Lung (tissue), 11 donors: ENCODE measurements at regions not wholly inside any gene's neighbourhood (a gene's known extent, or its start where the extent isn't known, plus 50 kb on each side); places are given as distances from the start of the nearest gene placed in this dataset.

ENCODE experiments used
- ATAC-seq: fragments of 200-7000 bp; cut with Tn5 transposase; one replicate; pipeline ENCODE4 v1.9.1; 2020; ENCODE audit warnings: moderate number of reproducible peaks; ENCODE audit not compliant: insufficient read depth, low FRiP score
- DNase-seq, 3 donors: peaks; one replicate each; pipeline ENCODE4 v3.0.0-alpha.2; 2013 to 2017
- H3K27ac ChIP-seq, 2 donors: one replicate each; pipeline ENCODE4 v1.5.1; 2013; ENCODE audit warnings: mild to moderate bottlenecking in 2 of 2, moderate library complexity in 2 of 2, control low read depth in 1 of 2, inconsistent platforms in 1 of 2, low read depth in 1 of 2, low read length in 1 of 2
- H3K27me3 ChIP-seq, 3 donors: one replicate each; pipeline ENCODE4 v1.5.1; 2013; ENCODE audit warnings: low read length in 2 of 3; ENCODE audit not compliant: control insufficient read depth in 3 of 3, insufficient read depth in 3 of 3
- H3K36me3 ChIP-seq, 4 donors: one replicate each; pipeline ENCODE4 v1.5.1; 2013; ENCODE audit warnings: low read length in 4 of 4, mild to moderate bottlenecking in 1 of 4, moderate library complexity in 1 of 4; ENCODE audit not compliant: control insufficient read depth in 4 of 4, insufficient read depth in 4 of 4
- H3K4me1 ChIP-seq, 5 donors: one replicate each; pipeline ENCODE4 v1.5.1; 2013; ENCODE audit warnings: low read length in 5 of 5, mild to moderate bottlenecking in 2 of 5, moderate library complexity in 1 of 5; ENCODE audit not compliant: control insufficient read depth in 5 of 5, insufficient read depth in 5 of 5
- H3K4me3 ChIP-seq: one replicate; pipeline ENCODE4 v1.5.1; 2013; ENCODE audit warnings: mild to moderate bottlenecking, control low read depth, moderate library complexity
- H3K9ac ChIP-seq, 2 donors: one replicate each; pipeline ENCODE4 v1.5.1; 2013; ENCODE audit warnings: low read length in 2 of 2, control low read depth in 1 of 2; ENCODE audit not compliant: insufficient read depth in 1 of 2
- H3K9me3 ChIP-seq, 4 donors: one replicate each; pipeline ENCODE4 v1.5.1; 2013; ENCODE audit warnings: low read length in 3 of 4, mild to moderate bottlenecking in 1 of 4, moderate library complexity in 1 of 4; ENCODE audit not compliant: control insufficient read depth in 4 of 4, insufficient read depth in 3 of 4
- WGBS, 2 donors: extraction: QIAGEN DNeasy Blood & Tissue Kit; methylation state at CpG; one replicate each; pipeline ENCODE4 v1.1.7; 2013; 5-methylcytosine and 5-hydroxymethylcytosine counted together
- TF ChIP-seq, protein P1 (sequence below): IDR thresholded peaks from 2 replicates; pipeline ENCODE4 v1.5.1; 2012; ENCODE audit warnings: mild to moderate bottlenecking; ENCODE audit errors: control extremely low read depth, extremely low read depth
- donor health status: control.
- donor health status: control.
- donor health status: Bipolar disorder and iron deficiency.
- donor health status: healthy.
- donor health status: DM: yes; HTN: yes; CAD: no.

DNA sequence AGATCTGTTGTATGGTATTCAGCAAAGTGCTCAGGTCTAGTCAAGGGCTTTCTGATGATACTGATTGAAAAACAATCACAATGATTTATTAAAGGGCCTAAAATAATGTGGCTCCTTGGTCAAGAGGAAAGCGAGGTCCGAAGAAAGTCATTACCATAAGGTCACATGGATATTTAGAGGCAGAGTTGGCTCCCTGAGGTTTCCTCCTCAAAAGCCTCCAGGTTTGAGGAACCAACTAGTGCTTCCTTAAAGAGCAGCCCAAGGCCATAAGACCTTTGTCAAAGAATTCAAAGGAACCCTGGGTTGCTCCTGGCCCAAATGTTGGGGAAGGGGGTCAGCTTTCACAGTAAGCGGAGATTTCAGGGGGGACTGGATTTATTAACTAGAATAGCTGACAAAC, 280.7 kb upstream of the ATP5MC3 start:
- Histone ChIP-seq H3K36me3 (no peaks in the 10 kb centered on the region), H3K9ac (no peak overlapping the region), H3K27ac (no peak overlapping the region), H3K4me1 (peaks cover 0 to 26% (median 4%) of the 10 kb centered on the region in 5 donors), H3K27me3 (no peaks in the 10 kb centered on the region), H3K4me3 (no peak overlapping the region), H3K9me3 (peaks cover 0 to 6% (median 0%) of the 10 kb centered on the region in 4 donors)
- WGBS, 2 donors = 65 to 83% methylated on average over 3 of the region's 3 CpGs
- TF ChIP-seq, protein P1, sequence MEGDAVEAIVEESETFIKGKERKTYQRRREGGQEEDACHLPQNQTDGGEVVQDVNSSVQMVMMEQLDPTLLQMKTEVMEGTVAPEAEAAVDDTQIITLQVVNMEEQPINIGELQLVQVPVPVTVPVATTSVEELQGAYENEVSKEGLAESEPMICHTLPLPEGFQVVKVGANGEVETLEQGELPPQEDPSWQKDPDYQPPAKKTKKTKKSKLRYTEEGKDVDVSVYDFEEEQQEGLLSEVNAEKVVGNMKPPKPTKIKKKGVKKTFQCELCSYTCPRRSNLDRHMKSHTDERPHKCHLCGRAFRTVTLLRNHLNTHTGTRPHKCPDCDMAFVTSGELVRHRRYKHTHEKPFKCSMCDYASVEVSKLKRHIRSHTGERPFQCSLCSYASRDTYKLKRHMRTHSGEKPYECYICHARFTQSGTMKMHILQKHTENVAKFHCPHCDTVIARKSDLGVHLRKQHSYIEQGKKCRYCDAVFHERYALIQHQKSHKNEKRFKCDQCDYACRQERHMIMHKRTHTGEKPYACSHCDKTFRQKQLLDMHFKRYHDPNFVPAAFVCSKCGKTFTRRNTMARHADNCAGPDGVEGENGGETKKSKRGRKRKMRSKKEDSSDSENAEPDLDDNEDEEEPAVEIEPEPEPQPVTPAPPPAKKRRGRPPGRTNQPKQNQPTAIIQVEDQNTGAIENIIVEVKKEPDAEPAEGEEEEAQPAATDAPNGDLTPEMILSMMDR = no peak
- no peak for DNase-seq
- ATAC-seq = no peak

DNA sequence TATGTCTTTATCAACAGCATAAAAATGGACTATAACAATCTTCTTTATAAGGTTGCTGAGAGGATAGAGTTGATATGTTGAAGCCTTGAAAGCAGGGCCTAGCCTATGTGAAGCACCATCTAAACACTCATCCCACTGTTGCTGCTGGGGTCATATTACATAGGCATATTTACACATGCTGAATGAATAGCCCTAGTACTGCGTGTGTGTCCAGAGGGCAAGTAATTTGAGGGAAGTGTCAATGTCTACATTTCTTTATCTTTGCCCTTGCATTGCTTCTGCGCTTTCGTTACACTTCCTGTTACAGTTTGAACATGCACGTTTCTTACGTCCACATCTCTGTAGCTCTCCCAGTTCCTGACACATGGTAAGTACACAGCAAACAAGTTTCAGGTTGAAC, 280.3 kb upstream of the ATP5MC3 start:
- no peak overlapping the region for H3K4me3 ChIP-seq
- no peak for DNase-seq
- H3K27me3 ChIP-seq = no peaks in the 10 kb centered on the region
- TF ChIP-seq, protein P1 = no peak
- H3K27ac ChIP-seq = no peak overlapping the region
- H3K4me1 ChIP-seq = peaks cover 0 to 26% (median 4%) of the 10 kb centered on the region in 5 donors
- no peak for ATAC-seq
- 38 to 64% methylated on average over 5 of the region's 5 CpGs for WGBS, 2 donors
- H3K36me3 ChIP-seq = no peaks in the 10 kb centered on the region
- H3K9ac ChIP-seq = no peak overlapping the region
- peaks cover 0 to 6% (median 0%) of the 10 kb centered on the region in 4 donors for H3K9me3 ChIP-seq

DNA sequence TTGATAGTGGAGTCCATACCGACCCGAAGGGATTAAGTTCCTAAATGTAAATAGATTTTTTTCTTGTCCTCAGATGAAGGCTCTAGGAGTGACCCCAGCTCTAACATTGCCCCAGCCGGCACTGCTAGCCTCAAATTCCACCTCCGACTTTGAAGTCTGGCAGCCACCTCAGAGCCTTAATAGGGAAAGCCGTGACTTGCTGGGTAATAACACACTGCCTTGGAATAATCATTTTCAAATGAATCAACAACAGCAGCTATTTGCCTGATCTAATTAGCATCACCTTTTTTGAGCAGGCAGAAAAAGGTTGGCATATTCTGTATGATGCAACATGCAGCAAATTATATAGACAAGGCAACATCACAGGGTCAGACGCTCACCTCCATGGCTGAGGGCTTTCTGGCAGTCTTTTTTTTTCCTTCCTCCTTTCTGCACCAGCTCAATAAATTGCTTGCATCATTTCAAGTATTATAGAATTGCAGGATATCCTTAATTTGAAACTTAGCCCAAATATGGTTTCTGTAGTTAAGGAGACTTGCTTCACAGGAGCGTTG, 276.5 kb upstream of the ATP5MC3 start:
- H3K4me1 ChIP-seq = peaks cover 0 to 4% (median 0%) of the 10 kb centered on the region in 5 donors
- 40 to 52% methylated on average over 7 of the region's 7 CpGs for WGBS, 2 donors
- no peaks in the 10 kb centered on the region for H3K36me3 ChIP-seq
- no peaks in the 10 kb centered on the region for H3K27me3 ChIP-seq
- H3K4me3 ChIP-seq = no peak overlapping the region
- ATAC-seq = no peak
- H3K27ac ChIP-seq = no peak overlapping the region
- TF ChIP-seq, protein P1 = no peak
- H3K9ac ChIP-seq = no peak overlapping the region
- H3K9me3 ChIP-seq = peaks cover 0 to 6% (median 0%) of the 10 kb centered on the region in 4 donors
- no peak for DNase-seq

DNA sequence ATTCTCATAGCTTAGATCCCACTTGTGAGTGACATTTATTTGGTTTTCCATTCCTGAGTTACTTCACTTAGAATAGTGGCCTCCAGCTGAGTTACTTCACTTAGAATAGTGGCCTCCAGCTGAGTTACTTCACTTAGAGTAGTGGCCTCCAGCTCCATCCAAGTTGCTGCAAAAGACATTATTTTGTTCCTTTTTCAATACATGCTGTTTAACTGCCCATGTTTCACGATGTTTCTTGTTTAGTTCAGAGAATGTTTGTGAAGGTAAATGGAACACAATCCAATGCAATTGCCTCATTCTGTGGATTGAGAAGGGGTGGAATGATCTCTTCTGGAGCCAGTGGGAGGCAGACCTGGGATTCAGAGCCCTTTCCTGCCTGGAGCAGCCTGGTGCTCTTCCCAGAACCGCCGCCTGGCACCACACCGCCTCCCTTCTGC, 273.5 kb upstream of the ATP5MC3 start:
- TF ChIP-seq, protein P1 = no peak
- Histone ChIP-seq H3K4me1 (peaks cover 0 to 4% (median under 1%) of the 10 kb centered on the region in 5 donors), H3K4me3 (no peak overlapping the region), H3K9ac (no peak overlapping the region), H3K27me3 (no peaks in the 10 kb centered on the region), H3K27ac (no peak overlapping the region), H3K9me3 (no peaks in the 10 kb centered on the region), H3K36me3 (no peaks in the 10 kb centered on the region)
- WGBS, 2 donors = 90 to 91% methylated on average over 4 of the region's 4 CpGs
- ATAC-seq (no peak), DNase-seq (no peak)
